ENCODE measurements at regions not wholly inside any gene's neighbourhood (a gene's known extent, or its start where the extent isn't known, plus 50 kb on each side); places are given as distances from the start of the nearest gene placed in this dataset.

GRCh38 chr10:29840516-29841276 is 205.9 kb upstream of the SVIL start:
- 63 to 66% (median 65%) methylated on average over 11 of the region's 11 CpGs for WGBS, 3 donors
- H3K27ac ChIP-seq, result peak overlapping the region; percentile 6
- DNase-seq (no peak), ATAC-seq (no peak)
- no peaks in the 10 kb centered on the region for H3K36me3 ChIP-seq (ENCODE audit: insufficient read depth in 1 of 2, low read depth in 1 of 2)
- no peak for TF ChIP-seq CTCF (IDR thresholded peaks at IDR 0.05)
- no peak overlapping the region for H3K4me3 ChIP-seq
- no peaks in the 10 kb centered on the region for H3K27me3 ChIP-seq (ENCODE audit: insufficient read depth in 3 of 3, low read length in 2 of 3)
- H3K9me3 ChIP-seq, result no peaks in the 10 kb centered on the region
- H3K4me1 ChIP-seq, result peaks cover 25% of the 10 kb centered on the region
- intact Hi-C loops (cut with DNase I), result no loop called here

GRCh38 chr10:29839826-29840515 is 205.2 kb upstream of the SVIL start:
- DNase-seq (no peak), ATAC-seq (no peak)
- Histone ChIP-seq H3K27ac (peak overlapping the region; percentile 6), H3K4me1 (peaks cover 25% of the 10 kb centered on the region), H3K4me3 (no peak overlapping the region), H3K36me3 (ENCODE audit: insufficient read depth in 1 of 2, low read depth in 1 of 2) (no peaks in the 10 kb centered on the region), H3K27me3 (ENCODE audit: insufficient read depth in 3 of 3, low read length in 2 of 3) (no peaks in the 10 kb centered on the region), H3K9me3 (no peaks in the 10 kb centered on the region)
- WGBS, 3 donors, result 80 to 88% (median 81%) methylated on average over 9 of the region's 9 CpGs
- TF ChIP-seq CTCF (IDR thresholded peaks at IDR 0.05), result no peak
- intact Hi-C loops (cut with DNase I), result loop anchor here in 1 of 2 donors (10.0 kb wide), 1 partner anchor 595 kb away; no protein-coding TSS in a partner anchor

- ATAC-seq, result no peak
- 57 to 81% (median 79%) methylated on average over 5 of the region's 5 CpGs for WGBS, 3 donors
- H3K27ac ChIP-seq, result no peak overlapping the region
These were observed 203.8 kb upstream of the SVIL start for GRCh38 chr10:29838539-29838938.

GRCh38 chr10:29837586-29837985 is 202.8 kb upstream of the SVIL start:
- DNase-seq (no peak), ATAC-seq (no peak)
- Histone ChIP-seq H3K9me3 (no peaks in the 10 kb centered on the region), H3K27me3 (ENCODE audit: insufficient read depth in 3 of 3, low read length in 2 of 3) (no peaks in the 10 kb centered on the region), H3K4me3 (no peak overlapping the region), H3K27ac (no peak overlapping the region), H3K4me1 (peaks cover 18% of the 10 kb centered on the region), H3K36me3 (ENCODE audit: insufficient read depth in 1 of 2, low read depth in 1 of 2) (no peaks in the 10 kb centered on the region)
- no peak for TF ChIP-seq CTCF (IDR thresholded peaks at IDR 0.05)
- intact Hi-C loops (cut with DNase I), result loop anchor here in 1 of 2 donors (10.0 kb wide), 1 partner anchor 593 kb away; no protein-coding TSS in a partner anchor
- 72 to 95% (median 87%) methylated on average over 1 of the region's 1 CpG for WGBS, 3 donors

More at GRCh38 chr10:29838539-29838938, 203.8 kb upstream of the SVIL start:
- DNase-seq, result no peak
- H3K27me3 ChIP-seq (ENCODE audit: insufficient read depth in 3 of 3, low read length in 2 of 3), result no peaks in the 10 kb centered on the region
- H3K9me3 ChIP-seq, result no peaks in the 10 kb centered on the region
- no peaks in the 10 kb centered on the region for H3K36me3 ChIP-seq (ENCODE audit: insufficient read depth in 1 of 2, low read depth in 1 of 2)
- no peak overlapping the region for H3K4me3 ChIP-seq
- H3K4me1 ChIP-seq, result peaks cover 25% of the 10 kb centered on the region
- intact Hi-C loops (cut with DNase I), result loop anchor here in 1 of 2 donors (10.0 kb wide), 1 partner anchor 594 kb away; no protein-coding TSS in a partner anchor
- no peak for TF ChIP-seq CTCF (IDR thresholded peaks at IDR 0.05)
